PC-9 (cell line): ENCODE measurements at regions not wholly inside any gene's neighbourhood (a gene's known extent, or its start where the extent isn't known, plus 50 kb on each side); places are given as distances from the start of the nearest gene placed in this dataset.
"Not testable (repeated sequence)": the region's sequence is repeated elsewhere in the genome, so short reads cannot be mapped to it uniquely, and the experiment has no call there.

Experiments
- BruUV-seq: library from RNA; stranded (reverse); fragments of 400-500 nt; replicated peaks from 2 replicates; lab custom pipeline; 2021; lab: Mats Ljungman, UMichigan
- CTCF ChIA-PET: fragments of 300-600 bp; sonication (Branson Sonifier 250); formaldehyde crosslinking; loops from one replicate; lab custom pipeline; 2022; ENCODE audit warnings: antibody characterized with exemption; lab: Charles Lee
- POLR2A ChIA-PET: fragments of 300-600 bp; sonication (Branson Sonifier 250); formaldehyde crosslinking; loops from one replicate; lab custom pipeline; 2022; ENCODE audit warnings: antibody characterized with exemption; ENCODE audit not compliant: unreplicated experiment; lab: Charles Lee
- DNase-seq, 2 experiments: peaks; one replicate each; pipeline versions ENCODE4 v3.0.0 to v3.0.0-alpha.2; 2015 to 2022; ENCODE audit warnings: mixed read lengths in 1 of 2
- H2AFZ ChIP-seq: fragments of 200-600 bp; sonication (generic); 2 replicates; pipeline ENCODE4 v1.8.1; 2017; ENCODE audit warnings: antibody characterized with exemption
- H3F3A ChIP-seq: fragments of 200-600 bp; sonication (generic); 2 replicates; pipeline ENCODE4 v1.8.1; 2017; ENCODE audit warnings: antibody characterized with exemption, mild to moderate bottlenecking, low read depth; ENCODE audit not compliant: insufficient read depth
- H3K27ac ChIP-seq: fragments of 200-600 bp; sonication (generic); 2 replicates; pipeline ENCODE4 v1.6.1; 2016; ENCODE audit warnings: mixed run types
- H3K27me3 ChIP-seq: fragments of 200-600 bp; sonication (generic); 2 replicates; pipeline ENCODE4 v1.6.1; 2016; ENCODE audit warnings: low read depth, mixed run types; ENCODE audit not compliant: insufficient read depth
- H3K36me3 ChIP-seq: fragments of 200-600 bp; sonication (generic); 2 replicates; pipeline ENCODE4 v1.6.1; 2016; ENCODE audit warnings: low read depth, mixed run types
- H3K4me1 ChIP-seq: fragments of 200-600 bp; sonication (generic); replicated peaks from 2 replicates; pipeline ENCODE4 v1.6.1; 2016; ENCODE audit warnings: mixed run types; ENCODE audit not compliant: insufficient read depth
- H3K4me2 ChIP-seq: fragments of 200-600 bp; sonication (generic); 2 replicates; pipeline ENCODE4 v1.6.1; 2017; ENCODE audit warnings: mixed run types
- H3K4me3 ChIP-seq: fragments of 200-600 bp; sonication (generic); 2 replicates; pipeline ENCODE4 v1.6.1; 2016; ENCODE audit warnings: mixed run types
- H3K79me2 ChIP-seq: fragments of 200-600 bp; sonication (generic); 2 replicates; pipeline ENCODE4 v1.6.1; 2017; ENCODE audit warnings: low read depth, mixed run types
- H3K9me2 ChIP-seq: fragments of 200-600 bp; sonication (generic); 2 replicates; pipeline ENCODE4 v1.8.1; 2017; ENCODE audit warnings: mild to moderate bottlenecking; ENCODE audit not compliant: insufficient read depth
- H3K9me3 ChIP-seq: fragments of 200-600 bp; sonication (generic); 2 replicates; pipeline ENCODE4 v1.8.1; 2016; ENCODE audit warnings: low read depth; ENCODE audit not compliant: insufficient read depth
- H4K20me1 ChIP-seq: fragments of 200-600 bp; sonication (generic); 2 replicates; pipeline ENCODE4 v1.8.1; 2017; ENCODE audit not compliant: insufficient read depth
- EZH2 ChIP-seq: fragments of 200-600 bp; sonication (generic); IDR thresholded peaks from 2 replicates; pipeline ENCODE4 v1.8.0; 2017; ENCODE audit warnings: antibody characterized with exemption, low read depth
- intact Hi-C: fragments of 100-400 bp; cut with micrococcal nuclease; formaldehyde crosslinking; loops from one replicate; pipeline ENCODE4 v1.10.0; 2022; ENCODE audit not compliant: unreplicated experiment
- TF ChIP-seq, protein P1 (sequence below): fragments of 200-600 bp; sonication (generic); conservative IDR thresholded peaks from 2 replicates; pipeline ENCODE4 v1.6.1; 2017; ENCODE audit warnings: mixed run types, antibody characterized with exemption, mild to moderate bottlenecking, moderate library complexity

DNA sequence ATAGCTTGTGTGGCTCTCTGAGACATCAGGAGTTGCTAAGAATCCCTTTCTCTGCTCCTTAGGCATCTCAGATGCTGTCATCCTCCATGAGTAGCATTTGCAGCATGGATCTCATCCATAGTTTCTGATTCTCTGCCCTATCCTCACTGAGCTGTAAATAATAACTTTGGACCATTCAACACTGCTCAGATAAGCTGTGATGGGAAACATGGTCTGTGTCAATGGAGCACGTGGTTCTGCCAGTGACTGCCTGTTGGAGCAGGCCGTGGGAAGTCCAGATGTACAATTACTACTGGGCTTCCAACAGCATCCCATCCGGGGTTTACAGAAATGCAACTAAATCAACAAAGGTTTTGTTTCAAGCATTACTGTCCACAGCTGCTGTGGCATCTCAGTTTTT, 160.1 kb downstream of the OR4C45 start:
- Histone ChIP-seq H3K4me3 (no peak overlapping the region), H3K36me3 (no peaks in the 10 kb centered on the region), H3K27ac (no peak overlapping the region), H4K20me1 (no peaks in the 10 kb centered on the region), H3K9me3 (no peaks in the 10 kb centered on the region), H3K79me2 (no peaks in the 10 kb centered on the region), H3F3A (no peaks in the 10 kb centered on the region), H3K4me2 (no peak overlapping the region), H2AFZ (no peak overlapping the region), H3K4me1 (no peaks in the 10 kb centered on the region), H3K27me3 (no peaks in the 10 kb centered on the region), H3K9me2 (no peaks in the 10 kb centered on the region)
- no peak for DNase-seq
- POLR2A ChIA-PET, result no interaction called here
- CTCF ChIA-PET, result no interaction called here
- BruUV-seq, result no TSS peak
- TF ChIP-seq, protein P1, sequence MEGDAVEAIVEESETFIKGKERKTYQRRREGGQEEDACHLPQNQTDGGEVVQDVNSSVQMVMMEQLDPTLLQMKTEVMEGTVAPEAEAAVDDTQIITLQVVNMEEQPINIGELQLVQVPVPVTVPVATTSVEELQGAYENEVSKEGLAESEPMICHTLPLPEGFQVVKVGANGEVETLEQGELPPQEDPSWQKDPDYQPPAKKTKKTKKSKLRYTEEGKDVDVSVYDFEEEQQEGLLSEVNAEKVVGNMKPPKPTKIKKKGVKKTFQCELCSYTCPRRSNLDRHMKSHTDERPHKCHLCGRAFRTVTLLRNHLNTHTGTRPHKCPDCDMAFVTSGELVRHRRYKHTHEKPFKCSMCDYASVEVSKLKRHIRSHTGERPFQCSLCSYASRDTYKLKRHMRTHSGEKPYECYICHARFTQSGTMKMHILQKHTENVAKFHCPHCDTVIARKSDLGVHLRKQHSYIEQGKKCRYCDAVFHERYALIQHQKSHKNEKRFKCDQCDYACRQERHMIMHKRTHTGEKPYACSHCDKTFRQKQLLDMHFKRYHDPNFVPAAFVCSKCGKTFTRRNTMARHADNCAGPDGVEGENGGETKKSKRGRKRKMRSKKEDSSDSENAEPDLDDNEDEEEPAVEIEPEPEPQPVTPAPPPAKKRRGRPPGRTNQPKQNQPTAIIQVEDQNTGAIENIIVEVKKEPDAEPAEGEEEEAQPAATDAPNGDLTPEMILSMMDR, result no peak
- TF ChIP-seq EZH2, result no peak
- intact Hi-C loops, result no loop called here

- ChIA-PET POLR2A (no interaction called here), CTCF (no interaction called here)
- no peaks in the 10 kb centered on the region for H3K4me1 ChIP-seq
- DNase-seq, result no peak
- no peak overlapping the region for H3K4me2 ChIP-seq
- no peaks in the 10 kb centered on the region for H3K79me2 ChIP-seq
- no peaks in the 10 kb centered on the region for H3K27me3 ChIP-seq
- H3K9me3 ChIP-seq, result no peaks in the 10 kb centered on the region
- intact Hi-C loops, result no loop called here
- TF ChIP-seq EZH2, result no peak
- TF ChIP-seq, protein P1, result no peak
- BruUV-seq, result no TSS peak
- H4K20me1 ChIP-seq, result no peaks in the 10 kb centered on the region
- no peak overlapping the region for H3K27ac ChIP-seq
- no peaks in the 10 kb centered on the region for H3K36me3 ChIP-seq
- no peak overlapping the region for H2AFZ ChIP-seq
- no peak overlapping the region for H3K4me3 ChIP-seq
- no peaks in the 10 kb centered on the region for H3F3A ChIP-seq
- H3K9me2 ChIP-seq, result no peaks in the 10 kb centered on the region
These were observed 181.7 kb downstream of the OR4C45 start for GRCh38 chr11:50214376-50214775.

DNA sequence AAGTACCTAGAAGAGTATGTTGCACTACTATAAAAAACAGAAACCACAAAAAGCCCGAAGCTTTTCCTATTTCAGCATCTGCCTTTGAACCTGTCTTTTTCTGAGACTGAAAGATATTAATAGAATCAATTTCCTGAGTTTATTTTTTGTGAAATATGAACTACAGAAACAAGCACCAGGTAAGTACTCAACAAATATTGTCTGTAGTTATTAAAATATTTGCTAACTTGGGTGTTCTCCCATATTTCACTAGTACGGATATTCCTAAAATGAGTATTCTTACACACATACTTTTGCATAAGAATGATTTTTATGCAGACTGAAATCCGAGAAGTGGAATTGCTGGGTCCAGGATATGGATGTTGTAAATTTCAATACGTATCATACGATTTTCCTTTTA, 188.0 kb downstream of the OR4C45 start:
- H3K79me2 ChIP-seq, result no peaks in the 10 kb centered on the region
- H3K27me3 ChIP-seq, result no peaks in the 10 kb centered on the region
- DNase-seq, result no peak
- H3K27ac ChIP-seq, result no peak overlapping the region
- TF ChIP-seq, protein P1, result no peak
- TF ChIP-seq EZH2, result no peak
- BruUV-seq, result no TSS peak
- no peaks in the 10 kb centered on the region for H3K36me3 ChIP-seq
- H2AFZ ChIP-seq, result no peak overlapping the region
- intact Hi-C loops, result no loop called here
- ChIA-PET CTCF (no interaction called here), POLR2A (no interaction called here)
- H3F3A ChIP-seq, result no peaks in the 10 kb centered on the region
- no peak overlapping the region for H3K4me2 ChIP-seq
- no peaks in the 10 kb centered on the region for H3K4me1 ChIP-seq
- no peak overlapping the region for H3K4me3 ChIP-seq
- no peaks in the 10 kb centered on the region for H3K9me2 ChIP-seq
- no peaks in the 10 kb centered on the region for H3K9me3 ChIP-seq
- H4K20me1 ChIP-seq, result no peaks in the 10 kb centered on the region

- H4K20me1 ChIP-seq, H3K79me2 ChIP-seq, intact Hi-C loops, H3K4me1 ChIP-seq, H3K36me3 ChIP-seq, H3K27ac ChIP-seq, H2AFZ ChIP-seq, DNase-seq, H3K9me3 ChIP-seq, H3K4me3 ChIP-seq, H3K4me2 ChIP-seq, H3K27me3 ChIP-seq, H3K9me2 ChIP-seq, H3F3A ChIP-seq, BruUV-seq, CTCF ChIA-PET, POLR2A ChIA-PET: not testable (repeated sequence)
These were observed 205.7 kb downstream of the OR4C45 start for GRCh38 chr11:50238368-50238767.
